K562 (cell line): ENCODE measurements at regions not wholly inside any gene's neighbourhood (a gene's known extent, or its start where the extent isn't known, plus 50 kb on each side); places are given as distances from the start of the nearest gene placed in this dataset.

Experiments
- ADNP ChIP-seq: fragments of 200-800 bp; sonication (Bioruptor generic); IDR thresholded peaks from 2 replicates; pipeline ENCODE4 v1.6.1; 2016; ENCODE audit warnings: missing genetic modification characterization, missing compliant biosample characterization
- NCOR1 ChIP-seq: fragments of 450-650 bp; IDR thresholded peaks from 2 replicates; pipeline ENCODE4 v1.6.1; 2016; ENCODE audit warnings: mild to moderate bottlenecking, moderate library complexity
- NONO ChIP-seq, 2 experiments: fragments of 200-400 bp in 1 of 2; fragments of 450-650 bp in 1 of 2; formaldehyde crosslinking in 1 of 2; IDR thresholded peaks; 2 replicates each; pipeline ENCODE4 v1.6.1; 2017; ENCODE audit warnings: low read depth in 2 of 2, mild to moderate bottlenecking in 2 of 2, moderate library complexity in 2 of 2, low read length in 1 of 2
- ZNF146 ChIP-seq: IDR thresholded peaks from one replicate; pipeline ENCODE4 v1.6.1; 2018; ENCODE audit warnings: missing compliant biosample characterization; ENCODE audit not compliant: unreplicated experiment
- ZNF280B ChIP-seq: fragments of 250-450 bp; sonication (Bioruptor Pico); IDR thresholded peaks from 2 replicates; pipeline ENCODE4 v1.5.1; 2021; ENCODE audit warnings: mild to moderate bottlenecking

- TF ChIP-seq NCOR1, result no peak
- TF ChIP-seq ADNP (tag), result no peak
- no peak for TF ChIP-seq NONO (IDR thresholded peaks at IDR 0.05; ENCODE audit: low read depth in 2 of 2, low read length in 1 of 2)
- no peak for TF ChIP-seq ZNF146
- no peak for TF ChIP-seq ZNF280B (CRISPR knock-in tag)
Measured at GRCh38 chr1:80892539-80892938, 908.2 kb upstream of the ADGRL2 start.
